DOHH2 (cell line): ENCODE measurements at regions not wholly inside any gene's neighbourhood (a gene's known extent, or its start where the extent isn't known, plus 50 kb on each side); places are given as distances from the start of the nearest gene placed in this dataset.

Source experiments
- CTCF ChIP-seq: fragments of 200-600 bp; sonication (generic); IDR thresholded peaks from one replicate; pipeline ENCODE4 v1.5.1; 2014; ENCODE audit warnings: antibody characterized with exemption, mild to moderate bottlenecking, low read depth, low read length; ENCODE audit not compliant: poor library complexity, severe bottlenecking
- EZH2phosphoT487 ChIP-seq: fragments of 200-600 bp; sonication (generic); IDR thresholded peaks from 2 replicates; pipeline ENCODE4 v1.6.1; 2017; ENCODE audit warnings: borderline replicate concordance, mild to moderate bottlenecking, antibody characterized with exemption, low read length, moderate library complexity, mixed read lengths

DNA sequence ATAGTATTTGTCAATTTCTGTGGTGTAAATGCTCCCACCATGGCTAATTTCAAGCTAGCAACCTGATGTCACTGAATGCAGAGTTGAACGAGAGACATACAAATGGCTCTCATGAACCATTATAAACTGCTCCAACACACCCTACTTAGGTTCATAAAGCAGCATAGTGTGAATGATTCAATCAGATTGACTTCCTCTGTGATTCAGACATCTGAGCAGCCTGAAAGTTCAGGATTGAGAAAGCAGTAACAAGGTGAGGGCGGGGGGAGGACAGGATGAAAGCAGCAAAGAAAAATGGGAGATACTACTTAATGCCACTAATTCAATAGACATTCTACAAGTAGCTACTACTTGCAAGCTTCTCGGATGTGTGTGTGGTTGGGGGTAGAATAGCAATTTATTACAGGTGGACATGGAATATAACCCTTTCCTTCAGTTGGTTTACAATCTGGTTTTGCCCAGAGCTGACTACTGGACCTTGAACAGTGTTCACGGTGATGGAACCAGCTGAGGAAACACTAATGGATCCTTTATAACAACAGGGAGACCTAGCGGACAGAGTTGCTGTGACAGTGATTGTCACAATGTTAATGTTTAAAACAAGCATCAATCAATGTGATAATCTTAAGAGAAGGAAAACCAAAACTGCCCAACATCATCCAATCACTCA lies 52.5 kb upstream of the PELI2 start:
- no peak for TF ChIP-seq CTCF
- TF ChIP-seq EZH2phosphoT487, result no peak
